ENCODE measurements at regions not wholly inside any gene's neighbourhood (a gene's known extent, or its start where the extent isn't known, plus 50 kb on each side); places are given as distances from the start of the nearest gene placed in this dataset.

- TF ChIP-seq CBX2 (IDR thresholded peaks at IDR 0.05; ENCODE audit: insufficient read depth, low read length, poor library complexity, severe bottlenecking): no peak
- no peak for TF ChIP-seq SMAD3 (CRISPR knock-in tag; conservative IDR thresholded peaks at IDR 0.05)
- no peak for TF ChIP-seq MAFK (IDR thresholded peaks at IDR 0.05; ENCODE audit: low read length)
- no peak for TF ChIP-seq ESRRA (IDR thresholded peaks at IDR 0.05; ENCODE audit: borderline replicate concordance, low read depth)
These were observed 463.8 kb downstream of the EDEM1 start for GRCh38 chr3:5651351-5651750.
